ENCODE measurements at regions not wholly inside any gene's neighbourhood (a gene's known extent, or its start where the extent isn't known, plus 50 kb on each side); places are given as distances from the start of the nearest gene placed in this dataset.

DNA sequence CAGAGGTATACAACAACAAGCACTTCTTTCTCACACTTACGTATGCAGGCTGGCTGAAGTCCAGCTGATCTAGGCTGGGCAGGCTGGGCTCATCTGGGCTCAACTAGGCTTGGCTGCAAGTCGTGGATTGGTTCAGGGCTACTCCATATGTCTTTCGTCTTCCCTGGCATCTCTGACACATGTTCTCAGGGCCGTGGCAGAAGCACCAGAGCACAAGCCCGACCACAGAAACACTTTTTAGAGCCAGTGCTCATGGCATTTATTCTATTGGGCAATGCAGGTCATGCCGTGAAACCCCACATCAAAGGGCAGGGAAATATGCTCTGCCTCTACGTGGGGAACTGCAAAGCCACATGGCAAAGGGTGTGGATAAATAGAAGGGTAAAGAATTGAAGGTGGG lies 93.8 kb downstream of the RIN2 start:
- no peak for TF ChIP-seq GABPA (IDR thresholded peaks at IDR 0.05; ENCODE audit: low read depth)
- no peak for TF ChIP-seq CTCF (IDR thresholded peaks at IDR 0.05; ENCODE audit: insufficient read depth, low read length)
- TF ChIP-seq POLR2AphosphoS5 (IDR thresholded peaks at IDR 0.05; ENCODE audit: low read depth), result no peak
- no peak for TF ChIP-seq SPI1 (IDR thresholded peaks at IDR 0.05; ENCODE audit: borderline replicate concordance, low read depth)
- TF ChIP-seq, protein P1, sequence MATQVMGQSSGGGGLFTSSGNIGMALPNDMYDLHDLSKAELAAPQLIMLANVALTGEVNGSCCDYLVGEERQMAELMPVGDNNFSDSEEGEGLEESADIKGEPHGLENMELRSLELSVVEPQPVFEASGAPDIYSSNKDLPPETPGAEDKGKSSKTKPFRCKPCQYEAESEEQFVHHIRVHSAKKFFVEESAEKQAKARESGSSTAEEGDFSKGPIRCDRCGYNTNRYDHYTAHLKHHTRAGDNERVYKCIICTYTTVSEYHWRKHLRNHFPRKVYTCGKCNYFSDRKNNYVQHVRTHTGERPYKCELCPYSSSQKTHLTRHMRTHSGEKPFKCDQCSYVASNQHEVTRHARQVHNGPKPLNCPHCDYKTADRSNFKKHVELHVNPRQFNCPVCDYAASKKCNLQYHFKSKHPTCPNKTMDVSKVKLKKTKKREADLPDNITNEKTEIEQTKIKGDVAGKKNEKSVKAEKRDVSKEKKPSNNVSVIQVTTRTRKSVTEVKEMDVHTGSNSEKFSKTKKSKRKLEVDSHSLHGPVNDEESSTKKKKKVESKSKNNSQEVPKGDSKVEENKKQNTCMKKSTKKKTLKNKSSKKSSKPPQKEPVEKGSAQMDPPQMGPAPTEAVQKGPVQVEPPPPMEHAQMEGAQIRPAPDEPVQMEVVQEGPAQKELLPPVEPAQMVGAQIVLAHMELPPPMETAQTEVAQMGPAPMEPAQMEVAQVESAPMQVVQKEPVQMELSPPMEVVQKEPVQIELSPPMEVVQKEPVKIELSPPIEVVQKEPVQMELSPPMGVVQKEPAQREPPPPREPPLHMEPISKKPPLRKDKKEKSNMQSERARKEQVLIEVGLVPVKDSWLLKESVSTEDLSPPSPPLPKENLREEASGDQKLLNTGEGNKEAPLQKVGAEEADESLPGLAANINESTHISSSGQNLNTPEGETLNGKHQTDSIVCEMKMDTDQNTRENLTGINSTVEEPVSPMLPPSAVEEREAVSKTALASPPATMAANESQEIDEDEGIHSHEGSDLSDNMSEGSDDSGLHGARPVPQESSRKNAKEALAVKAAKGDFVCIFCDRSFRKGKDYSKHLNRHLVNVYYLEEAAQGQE (IDR thresholded peaks at IDR 0.05; ENCODE audit: insufficient replicate concordance, low read depth), result no peak
